Right ventricle myocardium superior (tissue), 1 donor: ENCODE measurements at regions not wholly inside any gene's neighbourhood (a gene's known extent, or its start where the extent isn't known, plus 50 kb on each side); places are given as distances from the start of the nearest gene placed in this dataset.

ENCODE experiments used
- ATAC-seq: fragments of 200-7000 bp; cut with Tn5 transposase; one replicate; pipeline ENCODE4 v1.9.1; 2020; ENCODE audit warnings: mild to moderate bottlenecking; ENCODE audit not compliant: poor library complexity
- DNase-seq: peaks from one replicate; pipeline ENCODE4 v3.0.0-alpha.2; 2020
- intact Hi-C: fragments of 100-400 bp; cut with DNase I; formaldehyde crosslinking; loops from one replicate; pipeline ENCODE4 v1.11.2; 2022
- donor health status: DM: no; HTN: yes; CAD: no; lungs with severe emphysema.

GRCh38 chr10:113313048-113313602, 239.7 kb upstream of the HABP2 start:
- intact Hi-C loops = no loop called here
- ATAC-seq (no peak), DNase-seq (no peak)

- intact Hi-C loops = no loop called here
- DNase-seq (no peak), ATAC-seq (no peak)
Observed at GRCh38 chr10:113313722-113314121, 239.1 kb upstream of the HABP2 start.

GRCh38 chr10:113316506-113316905, 236.3 kb upstream of the HABP2 start:
- ATAC-seq (no peak), DNase-seq (no peak)
- intact Hi-C loops = no loop called here

GRCh38 chr10:113317489-113317888, 235.4 kb upstream of the HABP2 start:
- DNase-seq (no peak), ATAC-seq (no peak)
- intact Hi-C loops = no loop called here

GRCh38 chr10:113319479-113319878, 233.4 kb upstream of the HABP2 start:
- ATAC-seq (no peak), DNase-seq (no peak)
- intact Hi-C loops = no loop called here

GRCh38 chr10:113320211-113320610, 232.6 kb upstream of the HABP2 start:
- ATAC-seq = no peak
- no peak for DNase-seq
- intact Hi-C loops = no loop called here

GRCh38 chr10:113320987-113321386, 231.9 kb upstream of the HABP2 start:
- intact Hi-C loops = no loop called here
- ATAC-seq (peak; percentile 55), DNase-seq (no peak)

- intact Hi-C loops = no loop called here
- DNase-seq = no peak
Observed at GRCh38 chr10:113322843-113323242, 230.0 kb upstream of the HABP2 start.

GRCh38 chr10:113323985-113324384, 228.9 kb upstream of the HABP2 start:
- ATAC-seq = no peak

More at GRCh38 chr10:113322843-113323242, 230.0 kb upstream of the HABP2 start:
- peak; percentile 58 for ATAC-seq

GRCh38 chr10:113326160-113327111, 226.4 kb upstream of the HABP2 start:
- DNase-seq (peak; percentile 51), ATAC-seq (no peak)
- intact Hi-C loops = no loop called here

More at GRCh38 chr10:113323985-113324384, 228.9 kb upstream of the HABP2 start:
- no peak for DNase-seq
- intact Hi-C loops = no loop called here

- intact Hi-C loops = no loop called here
- DNase-seq (no peak), ATAC-seq (no peak)
Observed at GRCh38 chr10:113329121-113329596, 223.7 kb upstream of the HABP2 start.

- no peak for ATAC-seq
- intact Hi-C loops = no loop called here
- no peak for DNase-seq
Observed at GRCh38 chr10:113331961-113332360, 220.9 kb upstream of the HABP2 start.

GRCh38 chr10:113333313-113333712, 219.5 kb upstream of the HABP2 start:
- ATAC-seq = no peak
- no peak for DNase-seq
- intact Hi-C loops = no loop called here

- DNase-seq (no peak), ATAC-seq (peak; percentile 12)
- intact Hi-C loops = no loop called here
Observed at GRCh38 chr10:113335592-113335991, 217.3 kb upstream of the HABP2 start.

GRCh38 chr10:113336549-113337130, 216.2 kb upstream of the HABP2 start:
- ATAC-seq (no peak), DNase-seq (no peak)
- intact Hi-C loops = no loop called here

GRCh38 chr10:113337142-113337541, 215.7 kb upstream of the HABP2 start:
- no peak for DNase-seq
- no peak for ATAC-seq
- intact Hi-C loops = no loop called here

GRCh38 chr10:113339121-113339520, 213.7 kb upstream of the HABP2 start:
- ATAC-seq (no peak), DNase-seq (no peak)
- intact Hi-C loops = no loop called here

GRCh38 chr10:113340282-113340681, 212.6 kb upstream of the HABP2 start:
- intact Hi-C loops = no loop called here
- ATAC-seq (no peak), DNase-seq (no peak)

GRCh38 chr10:113341138-113341537, 211.7 kb upstream of the HABP2 start:
- DNase-seq (no peak), ATAC-seq (no peak)
- intact Hi-C loops = no loop called here
